Mammary epithelial cell (primary cell): ENCODE measurements at regions not wholly inside any gene's neighbourhood (a gene's known extent, or its start where the extent isn't known, plus 50 kb on each side); places are given as distances from the start of the nearest gene placed in this dataset.

Experiments used
- CTCF ChIP-seq, 2 donors: IDR thresholded peaks in 1 of 2; conservative IDR thresholded peaks in 1 of 2; 2 replicates each; pipeline ENCODE4 v1.5.1; 2011 to 2012; ENCODE audit warnings: inconsistent platforms in 2 of 2, low read length in 2 of 2, mild to moderate bottlenecking in 2 of 2, control low read depth in 1 of 2, low read depth in 1 of 2; ENCODE audit not compliant: insufficient read depth in 1 of 2; ENCODE audit errors: extremely low read depth in 1 of 2
- EZH2 ChIP-seq: IDR thresholded peaks from 2 replicates; pipeline ENCODE4 v1.6.1; 2012; ENCODE audit warnings: low read length, inconsistent platforms, borderline replicate concordance

GRCh38 chr3:82633319-82633718 is 871.9 kb upstream of the GBE1 start:
- TF ChIP-seq CTCF (conservative IDR thresholded peaks at IDR 0.05 in 1 of 2, IDR thresholded peaks at IDR 0.05 in 1 of 2; ENCODE audit: extremely low read depth in 1 of 2, insufficient read depth in 1 of 2, low read depth in 1 of 2, low read length in 2 of 2) = no peak
- TF ChIP-seq EZH2 = no peak
